ENCODE measurements at regions not wholly inside any gene's neighbourhood (a gene's known extent, or its start where the extent isn't known, plus 50 kb on each side); places are given as distances from the start of the nearest gene placed in this dataset.

GRCh38 chr2:16165518-16166326, 225.4 kb downstream of the MYCN start:
- H3K4me3 Mint-ChIP-seq: no peak overlapping the region

GRCh38 chr2:16162491-16163040, 222.2 kb downstream of the MYCN start:
- Mint-ChIP-seq H3K27ac (ENCODE audit: unreplicated experiment) (no peak overlapping the region), H3K4me1 (peaks cover 42% of the 10 kb centered on the region), H3K9me3 (no peaks in the 10 kb centered on the region), H3K4me3 (no peak overlapping the region), H3K27me3 (ENCODE audit: low read depth) (no peaks in the 10 kb centered on the region), H3K36me3 (ENCODE audit: low read depth) (no peaks in the 10 kb centered on the region)
- no peak for TF ChIP-seq CTCF (conservative IDR thresholded peaks at IDR 0.05)
- DNase-seq (ENCODE audit: low read depth, low spot score): no peak

More at GRCh38 chr2:16165518-16166326, 225.4 kb downstream of the MYCN start:
- H3K36me3 Mint-ChIP-seq (ENCODE audit: low read depth): no peaks in the 10 kb centered on the region
- no peaks in the 10 kb centered on the region for H3K27me3 Mint-ChIP-seq (ENCODE audit: low read depth)
- DNase-seq (ENCODE audit: low read depth, low spot score): no peak
- TF ChIP-seq CTCF (conservative IDR thresholded peaks at IDR 0.05): no peak
- H3K4me1 Mint-ChIP-seq: peaks cover 55% of the 10 kb centered on the region
- no peak overlapping the region for H3K27ac Mint-ChIP-seq (ENCODE audit: unreplicated experiment)
- H3K9me3 Mint-ChIP-seq: no peaks in the 10 kb centered on the region

- no peak for TF ChIP-seq CTCF (conservative IDR thresholded peaks at IDR 0.05)
- Mint-ChIP-seq H3K4me1 (peaks cover 36% of the 10 kb centered on the region), H3K27ac (ENCODE audit: unreplicated experiment) (peak overlapping the region; percentile 14), H3K27me3 (ENCODE audit: low read depth) (no peaks in the 10 kb centered on the region), H3K9me3 (no peaks in the 10 kb centered on the region), H3K4me3 (no peak overlapping the region), H3K36me3 (ENCODE audit: low read depth) (no peaks in the 10 kb centered on the region)
- no peak for DNase-seq (ENCODE audit: low read depth, low spot score)
Observed at GRCh38 chr2:16161768-16162490, 221.6 kb downstream of the MYCN start.

- Mint-ChIP-seq H3K27me3 (ENCODE audit: low read depth) (no peaks in the 10 kb centered on the region), H3K27ac (ENCODE audit: unreplicated experiment) (no peak overlapping the region), H3K9me3 (no peaks in the 10 kb centered on the region), H3K36me3 (ENCODE audit: low read depth) (no peaks in the 10 kb centered on the region), H3K4me3 (no peak overlapping the region), H3K4me1 (peaks cover 28% of the 10 kb centered on the region)
- TF ChIP-seq CTCF (conservative IDR thresholded peaks at IDR 0.05): no peak
- DNase-seq (ENCODE audit: low read depth, low spot score): no peak
Observed at GRCh38 chr2:16161085-16161565, 220.8 kb downstream of the MYCN start.

- TF ChIP-seq CTCF (conservative IDR thresholded peaks at IDR 0.05): no peak
- H3K27ac Mint-ChIP-seq (ENCODE audit: unreplicated experiment): no peak overlapping the region
- no peaks in the 10 kb centered on the region for H3K9me3 Mint-ChIP-seq
- no peaks in the 10 kb centered on the region for H3K27me3 Mint-ChIP-seq (ENCODE audit: low read depth)
- no peak for DNase-seq (ENCODE audit: low read depth, low spot score)
- H3K4me3 Mint-ChIP-seq: no peak overlapping the region
- H3K36me3 Mint-ChIP-seq (ENCODE audit: low read depth): no peaks in the 10 kb centered on the region
- H3K4me1 Mint-ChIP-seq: peaks cover 21% of the 10 kb centered on the region
Observed at GRCh38 chr2:16160281-16161084, 220.1 kb downstream of the MYCN start.

Measured in neural crest cell (in vitro differentiated cells).